Omental fat pad (tissue), 3 donors: ENCODE measurements at regions not wholly inside any gene's neighbourhood (a gene's known extent, or its start where the extent isn't known, plus 50 kb on each side); places are given as distances from the start of the nearest gene placed in this dataset.

Experiments
- ATAC-seq: fragments of 150-250 bp; one replicate; pipeline ENCODE4 v1.9.1; 2016; ENCODE audit warnings: mild to moderate bottlenecking, moderate library complexity; ENCODE audit not compliant: low FRiP score
- DNase-seq: peaks from one replicate; pipeline ENCODE4 v3.0.0-alpha.2; 2019; ENCODE audit warnings: low spot score
- TF ChIP-seq, protein P1 (sequence below), 3 donors: fragments of 450-650 bp; IDR thresholded peaks; one replicate each; pipeline ENCODE4 v1.5.1; 2016 to 2017; ENCODE audit warnings: antibody characterized with exemption in 3 of 3, mild to moderate bottlenecking in 3 of 3, moderate library complexity in 2 of 3

DNA sequence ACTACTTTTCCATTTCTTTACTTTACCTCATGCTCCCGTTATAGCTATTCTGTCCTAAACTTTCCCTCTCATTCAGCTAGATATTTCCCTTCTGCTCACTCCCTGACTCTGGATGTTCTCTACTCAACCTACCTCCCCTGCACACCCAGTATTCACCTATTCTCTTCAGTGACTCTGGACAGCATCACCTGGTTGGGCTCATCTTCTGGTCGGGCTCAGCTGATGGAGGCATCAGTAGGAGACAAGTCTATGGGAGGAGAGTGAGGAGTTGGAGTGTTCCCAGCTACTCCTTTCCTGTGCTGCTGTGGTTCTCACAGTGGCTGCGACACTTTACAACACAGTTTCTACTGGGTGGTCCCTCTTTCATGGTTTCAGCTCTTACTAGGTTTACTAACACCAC, 493.9 kb downstream of the DMAC1 start:
- no peak for ATAC-seq
- TF ChIP-seq, protein P1, sequence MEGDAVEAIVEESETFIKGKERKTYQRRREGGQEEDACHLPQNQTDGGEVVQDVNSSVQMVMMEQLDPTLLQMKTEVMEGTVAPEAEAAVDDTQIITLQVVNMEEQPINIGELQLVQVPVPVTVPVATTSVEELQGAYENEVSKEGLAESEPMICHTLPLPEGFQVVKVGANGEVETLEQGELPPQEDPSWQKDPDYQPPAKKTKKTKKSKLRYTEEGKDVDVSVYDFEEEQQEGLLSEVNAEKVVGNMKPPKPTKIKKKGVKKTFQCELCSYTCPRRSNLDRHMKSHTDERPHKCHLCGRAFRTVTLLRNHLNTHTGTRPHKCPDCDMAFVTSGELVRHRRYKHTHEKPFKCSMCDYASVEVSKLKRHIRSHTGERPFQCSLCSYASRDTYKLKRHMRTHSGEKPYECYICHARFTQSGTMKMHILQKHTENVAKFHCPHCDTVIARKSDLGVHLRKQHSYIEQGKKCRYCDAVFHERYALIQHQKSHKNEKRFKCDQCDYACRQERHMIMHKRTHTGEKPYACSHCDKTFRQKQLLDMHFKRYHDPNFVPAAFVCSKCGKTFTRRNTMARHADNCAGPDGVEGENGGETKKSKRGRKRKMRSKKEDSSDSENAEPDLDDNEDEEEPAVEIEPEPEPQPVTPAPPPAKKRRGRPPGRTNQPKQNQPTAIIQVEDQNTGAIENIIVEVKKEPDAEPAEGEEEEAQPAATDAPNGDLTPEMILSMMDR (IDR thresholded peaks at IDR 0.05), result no peak
- no peak for DNase-seq

- DNase-seq (no peak), ATAC-seq (no peak)
- TF ChIP-seq, protein P1 (IDR thresholded peaks at IDR 0.05), result no peak
Measured at GRCh38 chr9:7304627-7304995, 495.0 kb downstream of the DMAC1 start.

DNA sequence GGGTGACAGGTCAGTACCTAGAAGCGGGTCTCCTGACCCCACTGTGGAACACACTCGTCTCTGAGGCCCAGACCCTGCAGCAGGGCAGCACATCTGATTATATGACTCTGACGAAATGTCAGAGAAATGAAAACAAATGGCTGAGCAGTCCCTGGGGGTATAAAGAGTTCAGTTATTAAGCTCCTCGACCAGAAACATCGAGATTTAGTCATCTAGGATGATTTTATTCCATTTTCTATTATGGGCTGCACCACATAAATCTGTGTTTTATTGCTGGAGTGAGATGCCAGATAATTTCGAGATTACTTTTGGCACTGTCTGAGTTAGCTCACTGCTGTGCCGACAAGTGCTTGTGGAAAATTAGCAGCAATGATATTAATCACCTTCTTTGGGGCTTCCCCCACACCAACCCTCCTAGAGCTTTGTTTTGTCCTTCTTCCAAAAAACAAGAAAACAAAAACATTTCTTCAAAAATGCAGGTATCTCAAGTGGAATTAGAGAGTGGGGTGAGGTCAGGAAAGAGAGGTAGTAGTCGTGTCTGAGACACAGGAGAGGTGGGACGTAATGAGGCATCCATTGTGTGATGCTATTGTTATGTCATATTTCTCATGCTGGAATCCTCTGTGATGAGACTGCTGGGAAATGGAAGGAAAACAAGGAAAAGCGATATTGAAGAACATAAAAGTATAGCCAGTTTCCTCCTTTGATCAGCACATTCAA, 495.5 kb downstream of the DMAC1 start:
- DNase-seq (no peak), ATAC-seq (no peak)
- TF ChIP-seq, protein P1 (IDR thresholded peaks at IDR 0.05), result no peak

- no peak for ATAC-seq
- DNase-seq, result no peak
- TF ChIP-seq, protein P1 (IDR thresholded peaks at IDR 0.05), result no peak
Measured at GRCh38 chr9:7300484-7300883, 499.1 kb downstream of the DMAC1 start.

DNA sequence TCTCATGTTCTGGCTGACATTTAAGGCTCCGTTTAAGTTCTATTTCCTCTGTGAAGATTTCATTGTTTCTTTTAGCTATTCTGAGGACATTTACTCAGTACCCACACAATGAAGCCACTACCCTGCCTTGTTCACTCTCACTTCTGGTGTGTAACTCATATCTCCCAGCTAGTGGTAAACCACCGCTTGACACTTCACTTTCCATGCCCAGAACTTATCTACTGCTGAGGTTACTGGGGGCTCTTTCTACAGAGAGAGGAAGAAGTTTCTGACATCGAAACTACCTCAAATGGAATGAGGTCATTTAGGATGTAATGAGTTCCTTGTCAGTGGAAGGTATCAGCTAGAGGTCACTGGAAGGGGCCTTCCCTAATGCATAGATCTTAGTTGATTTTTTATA, 501.5 kb downstream of the DMAC1 start:
- ATAC-seq (no peak), DNase-seq (no peak)
- TF ChIP-seq, protein P1 (IDR thresholded peaks at IDR 0.05), result no peak

GRCh38 chr9:7297521-7297920, 502.1 kb downstream of the DMAC1 start:
- DNase-seq (no peak), ATAC-seq (no peak)
- TF ChIP-seq, protein P1 (IDR thresholded peaks at IDR 0.05), result no peak

- TF ChIP-seq, protein P1 (IDR thresholded peaks at IDR 0.05), result no peak
- ATAC-seq, result no peak
- no peak for DNase-seq
Measured at GRCh38 chr9:7293091-7293490, 506.5 kb downstream of the DMAC1 start.
